ENCODE measurements at regions not wholly inside any gene's neighbourhood (a gene's known extent, or its start where the extent isn't known, plus 50 kb on each side); places are given as distances from the start of the nearest gene placed in this dataset.
A peak's percentile ranks its signal among the peaks of the same experiment; 100 is the strongest.

GRCh38 chr5:158600679-158601078 lies 499.0 kb downstream of the EBF1 start:
- Histone ChIP-seq H3K4me3 (replicated peaks in 1 of 3) (no peak overlapping the region), H3K27me3 (no peaks in the 10 kb centered on the region), H3K4me1 (no peaks in the 10 kb centered on the region), H3K36me3 (no peaks in the 10 kb centered on the region), H3K9me3 (no peaks in the 10 kb centered on the region), H3K27ac (no peak overlapping the region)
- DNase-seq: no peak
- intact Hi-C loops (cut with DNase I): no loop called here
- 53 to 65% methylated on average over 3 of the region's 3 CpGs for WGBS, 2 donors
- TF ChIP-seq CTCF (IDR thresholded peaks at IDR 0.05) (no peak), POLR2A (IDR thresholded peaks at IDR 0.05) (no peak)

GRCh38 chr5:158599157-158599556 lies 500.6 kb downstream of the EBF1 start:
- no peaks in the 10 kb centered on the region for H3K27me3 ChIP-seq
- no peak overlapping the region for H3K27ac ChIP-seq
- no peaks in the 10 kb centered on the region for H3K4me1 ChIP-seq
- H3K36me3 ChIP-seq: no peaks in the 10 kb centered on the region
- 69 to 74% methylated on average over 2 of the region's 2 CpGs for WGBS, 2 donors
- no peaks in the 10 kb centered on the region for H3K9me3 ChIP-seq
- DNase-seq: no peak
- TF ChIP-seq CTCF (IDR thresholded peaks at IDR 0.05): no peak
- TF ChIP-seq POLR2A (IDR thresholded peaks at IDR 0.05): no peak
- intact Hi-C loops (cut with DNase I): no loop called here
- H3K4me3 ChIP-seq (replicated peaks in 1 of 3): no peak overlapping the region

GRCh38 chr5:158594595-158595242 lies 505.0 kb downstream of the EBF1 start:
- 84 to 85% methylated on average over 5 of the region's 5 CpGs for WGBS, 2 donors
- TF ChIP-seq POLR2A (IDR thresholded peaks at IDR 0.05) (no peak), CTCF (IDR thresholded peaks at IDR 0.05) (no peak)
- no peak for DNase-seq
- no peak overlapping the region for H3K27ac ChIP-seq
- H3K36me3 ChIP-seq: no peaks in the 10 kb centered on the region
- intact Hi-C loops (cut with DNase I): no loop called here
- no peak overlapping the region for H3K4me3 ChIP-seq (replicated peaks in 1 of 3)
- H3K9me3 ChIP-seq: no peaks in the 10 kb centered on the region
- no peaks in the 10 kb centered on the region for H3K27me3 ChIP-seq
- peaks cover 3 to 11% of the 10 kb centered on the region in 2 donors for H3K4me1 ChIP-seq

GRCh38 chr5:158593925-158594324 lies 505.8 kb downstream of the EBF1 start:
- Histone ChIP-seq H3K27me3 (no peaks in the 10 kb centered on the region), H3K36me3 (no peaks in the 10 kb centered on the region), H3K4me3 (replicated peaks in 1 of 3) (no peak overlapping the region), H3K4me1 (peaks cover 3 to 11% of the 10 kb centered on the region in 2 donors), H3K9me3 (no peaks in the 10 kb centered on the region), H3K27ac (no peak overlapping the region)
- TF ChIP-seq CTCF (IDR thresholded peaks at IDR 0.05) (no peak), POLR2A (IDR thresholded peaks at IDR 0.05) (no peak)
- no peak for DNase-seq
- intact Hi-C loops (cut with DNase I): no loop called here
- WGBS, 2 donors: 94 to 95% methylated on average over 1 of the region's 1 CpG

GRCh38 chr5:158591301-158591863 lies 508.3 kb downstream of the EBF1 start:
- peak overlapping the region in 2 of 3 donors; percentile 33 to 54 for H3K27ac ChIP-seq
- peak; percentile 48 to 58 for DNase-seq
- no peaks in the 10 kb centered on the region for H3K27me3 ChIP-seq
- intact Hi-C loops (cut with DNase I): no loop called here
- H3K9me3 ChIP-seq: no peaks in the 10 kb centered on the region
- no peak overlapping the region for H3K4me3 ChIP-seq (replicated peaks in 1 of 3)
- peaks cover 3 to 11% of the 10 kb centered on the region in 2 donors for H3K4me1 ChIP-seq
- H3K36me3 ChIP-seq: no peaks in the 10 kb centered on the region
- WGBS, 2 donors: 17 to 19% methylated on average over 7 of the region's 7 CpGs
- TF ChIP-seq POLR2A (IDR thresholded peaks at IDR 0.05): no peak
- no peak for TF ChIP-seq CTCF (IDR thresholded peaks at IDR 0.05)

Data from thyroid gland (tissue), 4 donors.